HCT116 (cell line): ENCODE measurements at regions not wholly inside any gene's neighbourhood (a gene's known extent, or its start where the extent isn't known, plus 50 kb on each side); places are given as distances from the start of the nearest gene placed in this dataset.

Experiments
- ATAC-seq: fragments of 200-7000 bp; cut with Tn5 transposase; 2 replicates; pipeline ENCODE4 v1.9.1; 2020; ENCODE audit warnings: mild to moderate bottlenecking, moderate library complexity
- BruUV-seq: library from RNA; stranded (reverse); fragments of 400-500 nt; replicated peaks from 2 replicates; lab custom pipeline; 2021; lab: Mats Ljungman, UMichigan
- CTCF ChIA-PET: fragments of 300-600 bp; sonication (Branson Sonifier 250); formaldehyde crosslinking; loops from one replicate; lab custom pipeline; 2021; ENCODE audit warnings: antibody characterized with exemption; lab: Charles Lee
- POLR2A ChIA-PET: fragments of 300-600, 350-600 bp; sonication (Branson Sonifier 250); formaldehyde crosslinking; loops from one replicate; lab custom pipeline; 2021; ENCODE audit warnings: antibody characterized with exemption; lab: Charles Lee
- RAD21 ChIA-PET, 2 experiments: fragments of 300-600 bp; sonication (Branson Sonifier 250); formaldehyde crosslinking; loops; one replicate each; lab custom pipeline; 2023; ENCODE audit warnings: low total read pairs in 2 of 2; ENCODE audit not compliant: uncharacterized antibody in 2 of 2, unreplicated experiment in 2 of 2, low non-redundant PET in 1 of 2; lab: Charles Lee
- DNase-seq: peaks from one replicate; pipeline ENCODE4 v3.0.0-alpha.2; 2010; ENCODE audit warnings: low read depth, low spot score
- H2AFZ ChIP-seq: fragments of 200-600 bp; shearing (Covaris generic), sonication (generic); 2 replicates; pipeline ENCODE4 v1.6.1; 2017; ENCODE audit warnings: low read depth, mixed run types, mixed read lengths, antibody characterized with exemption, low read length; ENCODE audit not compliant: poor library complexity, severe bottlenecking
- H3K27ac ChIP-seq: 2 replicates; pipeline ENCODE4 v1.5.1; 2012; ENCODE audit warnings: low read depth, low read length
- H3K27me3 ChIP-seq: fragments of 200-600 bp; sonication (generic); 2 replicates; pipeline ENCODE4 v1.6.1; 2016; ENCODE audit warnings: mixed run types, low read length, mixed read lengths; ENCODE audit not compliant: insufficient read depth
- H3K36me3 ChIP-seq, 2 experiments: fragments of 200-500 bp in 1 of 2; fragments of 200-600 bp in 1 of 2; sonication (Bioruptor generic) in 1 of 2; sonication (generic) in 1 of 2; 2 replicates each; pipeline versions ENCODE4 v1.5.1 to v1.6.1; 2014 to 2016; ENCODE audit warnings: low read length in 2 of 2, inconsistent platforms in 1 of 2, mixed read lengths in 1 of 2, mixed run types in 1 of 2; ENCODE audit not compliant: insufficient read depth in 2 of 2, control insufficient read depth in 1 of 2
- H3K4me1 ChIP-seq, 2 experiments: fragments of 200-600 bp in 1 of 2; sonication (generic) in 1 of 2; 2 replicates each; pipeline versions ENCODE4 v1.5.1 to v1.6.1; 2012 to 2017; ENCODE audit warnings: low read length in 2 of 2, inconsistent platforms in 1 of 2, mild to moderate bottlenecking in 1 of 2, mixed read lengths in 1 of 2, mixed run types in 1 of 2, moderate library complexity in 1 of 2; ENCODE audit not compliant: insufficient read depth in 2 of 2, control insufficient read depth in 1 of 2
- H3K4me2 ChIP-seq: fragments of 200-600 bp; sonication (generic); 2 replicates; pipeline ENCODE4 v1.6.1; 2017; ENCODE audit warnings: mixed run types, low read length, mixed read lengths
- H3K4me3 ChIP-seq, 2 experiments: fragments of 200-600 bp in 1 of 2; sonication (generic) in 1 of 2; replicated peaks in 1 of 2; 2 replicates each; pipeline ENCODE4 v1.5.1; 2011 to 2016; ENCODE audit warnings: low read length in 2 of 2, control low read depth in 1 of 2, low read depth in 1 of 2, mild to moderate bottlenecking in 1 of 2, mixed read lengths in 1 of 2, mixed run types in 1 of 2
- H3K79me2 ChIP-seq: fragments of 200-600 bp; sonication (generic); 2 replicates; pipeline ENCODE4 v1.6.1; 2017; ENCODE audit warnings: mild to moderate bottlenecking, mixed run types, low read length, moderate library complexity, mixed read lengths; ENCODE audit not compliant: insufficient read depth
- H3K9ac ChIP-seq: fragments of 200-600 bp; sonication (generic); 2 replicates; pipeline ENCODE4 v1.6.1; 2016; ENCODE audit warnings: low read length, mixed read lengths
- H3K9me2 ChIP-seq: fragments of 200-600 bp; sonication (generic), shearing (Covaris generic); 2 replicates; pipeline ENCODE4 v1.6.1; 2017; ENCODE audit warnings: mixed run types, mild to moderate bottlenecking, moderate library complexity; ENCODE audit not compliant: insufficient read depth
- H3K9me3 ChIP-seq, 2 experiments: fragments of 200-500 bp in 1 of 2; fragments of 200-600 bp in 1 of 2; sonication (Bioruptor generic) in 1 of 2; sonication (generic) in 1 of 2; 2 replicates each; pipeline ENCODE4 v1.6.1; 2014 to 2017; ENCODE audit warnings: low read length in 2 of 2, mixed read lengths in 2 of 2, inconsistent platforms in 1 of 2, low read depth in 1 of 2, mild to moderate bottlenecking in 1 of 2, mixed run types in 1 of 2, moderate library complexity in 1 of 2; ENCODE audit not compliant: control insufficient read depth in 1 of 2, insufficient read depth in 1 of 2
- H4K20me1 ChIP-seq: fragments of 200-600 bp; sonication (generic), shearing (Covaris generic); 2 replicates; pipeline ENCODE4 v1.6.1; 2017; ENCODE audit warnings: mixed run types, mild to moderate bottlenecking, moderate library complexity; ENCODE audit not compliant: insufficient read depth
- CTCF ChIP-seq, 3 experiments: fragments of 200-600 bp in 1 of 3; sonication (generic) in 1 of 3; IDR thresholded peaks in 2 of 3; conservative IDR thresholded peaks in 1 of 3; 2 replicates each; pipeline ENCODE4 v1.5.1; 2012 to 2017; ENCODE audit warnings: low read depth in 2 of 3, low read length in 2 of 3, antibody characterized with exemption in 1 of 3, borderline replicate concordance in 1 of 3, control low read depth in 1 of 3, mild to moderate bottlenecking in 1 of 3, mixed read lengths in 1 of 3, mixed run types in 1 of 3, moderate library complexity in 1 of 3; ENCODE audit not compliant: insufficient read depth in 1 of 3
- EGR1 ChIP-seq: IDR thresholded peaks from 2 replicates; pipeline ENCODE4 v1.6.1; 2012; ENCODE audit warnings: low read depth
- ELF1 ChIP-seq: IDR thresholded peaks from 2 replicates; pipeline ENCODE4 v1.6.1; 2012; ENCODE audit warnings: low read depth, borderline replicate concordance
- EZH2 ChIP-seq: fragments of 200-600 bp; sonication (generic); IDR thresholded peaks from 2 replicates; pipeline ENCODE4 v1.6.1; 2017; ENCODE audit warnings: antibody characterized with exemption, mixed run types
- EZH2phosphoT487 ChIP-seq: fragments of 200-600 bp; IDR thresholded peaks from 2 replicates; pipeline ENCODE4 v1.6.1; 2018; ENCODE audit warnings: antibody characterized with exemption, borderline replicate concordance
- JUND ChIP-seq: IDR thresholded peaks from 2 replicates; pipeline ENCODE4 v1.6.1; 2012
- POLR2A ChIP-seq: IDR thresholded peaks from 2 replicates; pipeline ENCODE4 v1.7.0; 2011; ENCODE audit warnings: borderline replicate concordance; ENCODE audit not compliant: insufficient read depth, insufficient read length; ENCODE audit errors: extremely low read depth
- POLR2AphosphoS5 ChIP-seq: IDR thresholded peaks from 2 replicates; pipeline ENCODE4 v1.6.1; 2011; ENCODE audit warnings: mild to moderate bottlenecking, low read depth, low read length, moderate library complexity
- SP1 ChIP-seq: IDR thresholded peaks from 2 replicates; pipeline ENCODE4 v1.6.1; 2012; ENCODE audit warnings: low read depth
- TCF7L2 ChIP-seq: IDR thresholded peaks from 2 replicates; pipeline ENCODE4 v1.7.0; 2011; ENCODE audit warnings: borderline replicate concordance, inconsistent platforms; ENCODE audit not compliant: insufficient read depth, insufficient read length; ENCODE audit errors: extremely low read depth
- YY1 ChIP-seq: IDR thresholded peaks from 2 replicates; pipeline ENCODE4 v1.6.1; 2011; ENCODE audit warnings: low read length, low read depth, moderate library complexity, mild to moderate bottlenecking; ENCODE audit not compliant: insufficient replicate concordance; ENCODE audit errors: extremely low read depth
- ZFX ChIP-seq: fragments of 450-650 bp; IDR thresholded peaks from 2 replicates; pipeline ENCODE4 v1.6.1; 2017
- ZNF274 ChIP-seq: fragments of 200-500 bp; sonication (Bioruptor generic); IDR thresholded peaks from 2 replicates; pipeline ENCODE4 v1.6.1; 2014; ENCODE audit warnings: mild to moderate bottlenecking, low read depth, low read length, inconsistent platforms
- intact Hi-C: fragments of 100-400 bp; cut with micrococcal nuclease; formaldehyde crosslinking; loops from 2 replicates; pipeline ENCODE4 v1.10.0; 2022
- TF ChIP-seq, protein P1 (sequence below): IDR thresholded peaks from 2 replicates; pipeline ENCODE4 v1.6.1; 2012; ENCODE audit warnings: low read depth
- TF ChIP-seq, protein P2 (sequence below): IDR thresholded peaks from 2 replicates; pipeline ENCODE4 v1.6.1; 2012

GRCh38 chr14:84425968-84426367 is 1104.0 kb upstream of the FLRT2 start:
- H2AFZ ChIP-seq = no peak overlapping the region
- TF ChIP-seq SP1 (no peak), EGR1 (no peak), ZFX (no peak), EZH2 (no peak), TCF7L2 (no peak)
- TF ChIP-seq, all 23 proteins: peak for 0
- H3K9me2 ChIP-seq = no peaks in the 10 kb centered on the region
- RAD21 ChIA-PET = no interaction called here
- H3K4me2 ChIP-seq = no peak overlapping the region
- no peak overlapping the region for H3K4me3 ChIP-seq
- H3K4me1 ChIP-seq = no peaks in the 10 kb centered on the region
- POLR2A ChIA-PET = no interaction called here
- peaks cover 7 to 10% of the 10 kb centered on the region in 2 experiments; a peak in 2 of 4 replicates for H3K9me3 ChIP-seq
- CTCF ChIA-PET = no interaction called here
- H3K27me3 ChIP-seq = no peaks in the 10 kb centered on the region
- H3K9ac ChIP-seq = no peak overlapping the region
- H3K36me3 ChIP-seq = no peaks in the 10 kb centered on the region
- no peaks in the 10 kb centered on the region for H4K20me1 ChIP-seq
- DNase-seq (no peak), ATAC-seq (no peak)
- no TSS peak for BruUV-seq
- H3K27ac ChIP-seq = no peak overlapping the region
- intact Hi-C loops = no loop called here
- H3K79me2 ChIP-seq = no peaks in the 10 kb centered on the region

GRCh38 chr14:84432676-84433075 is 1097.3 kb upstream of the FLRT2 start:
- intact Hi-C loops = no loop called here
- Histone ChIP-seq H3K9ac (no peak overlapping the region), H3K4me3 (no peak overlapping the region), H2AFZ (no peak overlapping the region), H3K27ac (no peak overlapping the region), H3K27me3 (no peaks in the 10 kb centered on the region), H3K9me3 (peaks cover 9 to 26% of the 10 kb centered on the region in 2 experiments; a peak in 2 of 4 replicates), H3K79me2 (no peaks in the 10 kb centered on the region), H3K36me3 (no peaks in the 10 kb centered on the region), H4K20me1 (no peaks in the 10 kb centered on the region), H3K4me2 (no peak overlapping the region), H3K4me1 (no peaks in the 10 kb centered on the region), H3K9me2 (no peaks in the 10 kb centered on the region)
- ChIA-PET RAD21 (no interaction called here), CTCF (no interaction called here), POLR2A (no interaction called here)
- DNase-seq (no peak), ATAC-seq (no peak)
- TF ChIP-seq ELF1 (no peak), YY1 (no peak), ZNF274 (no peak), POLR2AphosphoS5 (no peak), ZFX (no peak), SP1 (no peak), JUND (no peak), EZH2phosphoT487 (no peak), EGR1 (no peak), CTCF (IDR thresholded peaks at IDR 0.05 in 2 of 3, conservative IDR thresholded peaks at IDR 0.05 in 1 of 3; ENCODE audit: borderline replicate concordance in 1 of 3, insufficient read depth in 1 of 3, low read depth in 2 of 3, low read length in 2 of 3) (no peak), POLR2A (no peak)
- TF ChIP-seq, protein P1, sequence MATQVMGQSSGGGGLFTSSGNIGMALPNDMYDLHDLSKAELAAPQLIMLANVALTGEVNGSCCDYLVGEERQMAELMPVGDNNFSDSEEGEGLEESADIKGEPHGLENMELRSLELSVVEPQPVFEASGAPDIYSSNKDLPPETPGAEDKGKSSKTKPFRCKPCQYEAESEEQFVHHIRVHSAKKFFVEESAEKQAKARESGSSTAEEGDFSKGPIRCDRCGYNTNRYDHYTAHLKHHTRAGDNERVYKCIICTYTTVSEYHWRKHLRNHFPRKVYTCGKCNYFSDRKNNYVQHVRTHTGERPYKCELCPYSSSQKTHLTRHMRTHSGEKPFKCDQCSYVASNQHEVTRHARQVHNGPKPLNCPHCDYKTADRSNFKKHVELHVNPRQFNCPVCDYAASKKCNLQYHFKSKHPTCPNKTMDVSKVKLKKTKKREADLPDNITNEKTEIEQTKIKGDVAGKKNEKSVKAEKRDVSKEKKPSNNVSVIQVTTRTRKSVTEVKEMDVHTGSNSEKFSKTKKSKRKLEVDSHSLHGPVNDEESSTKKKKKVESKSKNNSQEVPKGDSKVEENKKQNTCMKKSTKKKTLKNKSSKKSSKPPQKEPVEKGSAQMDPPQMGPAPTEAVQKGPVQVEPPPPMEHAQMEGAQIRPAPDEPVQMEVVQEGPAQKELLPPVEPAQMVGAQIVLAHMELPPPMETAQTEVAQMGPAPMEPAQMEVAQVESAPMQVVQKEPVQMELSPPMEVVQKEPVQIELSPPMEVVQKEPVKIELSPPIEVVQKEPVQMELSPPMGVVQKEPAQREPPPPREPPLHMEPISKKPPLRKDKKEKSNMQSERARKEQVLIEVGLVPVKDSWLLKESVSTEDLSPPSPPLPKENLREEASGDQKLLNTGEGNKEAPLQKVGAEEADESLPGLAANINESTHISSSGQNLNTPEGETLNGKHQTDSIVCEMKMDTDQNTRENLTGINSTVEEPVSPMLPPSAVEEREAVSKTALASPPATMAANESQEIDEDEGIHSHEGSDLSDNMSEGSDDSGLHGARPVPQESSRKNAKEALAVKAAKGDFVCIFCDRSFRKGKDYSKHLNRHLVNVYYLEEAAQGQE = no peak
- TF ChIP-seq, protein P2, sequence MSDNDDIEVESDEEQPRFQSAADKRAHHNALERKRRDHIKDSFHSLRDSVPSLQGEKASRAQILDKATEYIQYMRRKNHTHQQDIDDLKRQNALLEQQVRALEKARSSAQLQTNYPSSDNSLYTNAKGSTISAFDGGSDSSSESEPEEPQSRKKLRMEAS = no peak
- no TSS peak for BruUV-seq
